ENCODE measurements at regions not wholly inside any gene's neighbourhood (a gene's known extent, or its start where the extent isn't known, plus 50 kb on each side); places are given as distances from the start of the nearest gene placed in this dataset.

DNA sequence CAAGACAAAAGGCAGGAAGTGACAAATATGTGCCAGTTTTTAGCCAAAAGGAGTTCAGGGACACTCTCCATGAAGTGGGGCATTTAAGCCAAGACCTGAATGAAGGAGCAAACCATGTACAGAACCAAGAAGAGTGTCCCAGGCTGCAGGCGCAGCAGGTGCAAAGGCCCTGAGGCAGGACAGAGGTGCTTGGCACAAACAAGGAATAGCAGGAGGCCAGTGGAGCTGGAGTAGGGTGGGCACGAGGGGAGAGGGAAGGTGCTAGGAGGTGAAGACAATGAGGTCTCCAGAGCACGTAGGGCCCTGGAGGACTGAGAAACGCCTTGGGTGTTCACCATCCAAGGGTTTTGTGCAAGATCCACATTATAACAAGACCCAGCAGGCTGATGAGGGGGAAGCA is 474.1 kb downstream of the MN1 start:
- Histone ChIP-seq H3K27ac (ENCODE audit: low read depth, low read length) (no peak overlapping the region), H3K4me2 (ENCODE audit: low read length) (no peak overlapping the region), H3K9ac (ENCODE audit: low read length) (no peak overlapping the region), H2AFZ (ENCODE audit: low read depth, low read length) (no peak overlapping the region), H3K27me3 (ENCODE audit: insufficient read depth, low read length) (peaks cover 5% of the 10 kb centered on the region), H3K4me1 (ENCODE audit: insufficient read depth, low read length) (no peaks in the 10 kb centered on the region), H4K20me1 (ENCODE audit: insufficient read depth, low read length) (no peaks in the 10 kb centered on the region), H3K9me3 (ENCODE audit: insufficient read depth, low read depth, low read length) (no peaks in the 10 kb centered on the region), H3K36me3 (ENCODE audit: insufficient read depth, low read length) (no peaks in the 10 kb centered on the region), H3K79me2 (ENCODE audit: insufficient read depth, low read length) (no peaks in the 10 kb centered on the region), H3K4me3 (ENCODE audit: insufficient read depth, low read depth, low read length) (no peak overlapping the region)
- DNase-seq (ENCODE audit: low read depth) (no peak), FAIRE-seq (no peak)
- H3K4me1 Mint-ChIP-seq (ENCODE audit: low read depth, unreplicated experiment): peaks cover 2% of the 10 kb centered on the region
- TF ChIP-seq CTCF (IDR thresholded peaks at IDR 0.05; ENCODE audit: insufficient read depth, low read depth, low read length): no peak
- TF ChIP-seq EZH2 (IDR thresholded peaks at IDR 0.05; ENCODE audit: insufficient read depth, low read length): no peak
- H3K27ac Mint-ChIP-seq (ENCODE audit: unreplicated experiment): no peak overlapping the region
- peaks cover 8% of the 10 kb centered on the region for H3K9me3 Mint-ChIP-seq (ENCODE audit: unreplicated experiment)
- peaks cover 8% of the 10 kb centered on the region for H3K27me3 Mint-ChIP-seq (ENCODE audit: low read depth, unreplicated experiment)
- peaks cover 4% of the 10 kb centered on the region for H3K36me3 Mint-ChIP-seq (ENCODE audit: low read depth, unreplicated experiment)
- H3K4me3 Mint-ChIP-seq (ENCODE audit: unreplicated experiment): no peak overlapping the region

GRCh38 chr22:27327981-27328721 is 473.4 kb downstream of the MN1 start:
- no peak overlapping the region for H3K27ac Mint-ChIP-seq (ENCODE audit: unreplicated experiment)
- Histone ChIP-seq H3K9ac (ENCODE audit: low read length) (no peak overlapping the region), H3K27me3 (ENCODE audit: insufficient read depth, low read length) (peaks cover 3% of the 10 kb centered on the region), H3K4me1 (ENCODE audit: insufficient read depth, low read length) (no peaks in the 10 kb centered on the region), H3K4me3 (ENCODE audit: insufficient read depth, low read depth, low read length) (no peak overlapping the region), H3K4me2 (ENCODE audit: low read length) (no peak overlapping the region), H2AFZ (ENCODE audit: low read depth, low read length) (no peak overlapping the region), H3K9me3 (ENCODE audit: insufficient read depth, low read depth, low read length) (no peaks in the 10 kb centered on the region), H3K36me3 (ENCODE audit: insufficient read depth, low read length) (no peaks in the 10 kb centered on the region), H3K79me2 (ENCODE audit: insufficient read depth, low read length) (no peaks in the 10 kb centered on the region), H4K20me1 (ENCODE audit: insufficient read depth, low read length) (no peaks in the 10 kb centered on the region), H3K27ac (ENCODE audit: low read depth, low read length) (no peak overlapping the region)
- H3K4me3 Mint-ChIP-seq (ENCODE audit: unreplicated experiment): no peak overlapping the region
- H3K9me3 Mint-ChIP-seq (ENCODE audit: unreplicated experiment): peaks cover 8% of the 10 kb centered on the region
- H3K4me1 Mint-ChIP-seq (ENCODE audit: low read depth, unreplicated experiment): peaks cover 2% of the 10 kb centered on the region
- peaks cover 4% of the 10 kb centered on the region for H3K36me3 Mint-ChIP-seq (ENCODE audit: low read depth, unreplicated experiment)
- TF ChIP-seq EZH2 (IDR thresholded peaks at IDR 0.05; ENCODE audit: insufficient read depth, low read length) (no peak), CTCF (IDR thresholded peaks at IDR 0.05; ENCODE audit: insufficient read depth, low read depth, low read length) (no peak)
- DNase-seq (ENCODE audit: low read depth): no peak
- H3K27me3 Mint-ChIP-seq (ENCODE audit: low read depth, unreplicated experiment): peaks cover 8% of the 10 kb centered on the region
- FAIRE-seq: no peak

DNA sequence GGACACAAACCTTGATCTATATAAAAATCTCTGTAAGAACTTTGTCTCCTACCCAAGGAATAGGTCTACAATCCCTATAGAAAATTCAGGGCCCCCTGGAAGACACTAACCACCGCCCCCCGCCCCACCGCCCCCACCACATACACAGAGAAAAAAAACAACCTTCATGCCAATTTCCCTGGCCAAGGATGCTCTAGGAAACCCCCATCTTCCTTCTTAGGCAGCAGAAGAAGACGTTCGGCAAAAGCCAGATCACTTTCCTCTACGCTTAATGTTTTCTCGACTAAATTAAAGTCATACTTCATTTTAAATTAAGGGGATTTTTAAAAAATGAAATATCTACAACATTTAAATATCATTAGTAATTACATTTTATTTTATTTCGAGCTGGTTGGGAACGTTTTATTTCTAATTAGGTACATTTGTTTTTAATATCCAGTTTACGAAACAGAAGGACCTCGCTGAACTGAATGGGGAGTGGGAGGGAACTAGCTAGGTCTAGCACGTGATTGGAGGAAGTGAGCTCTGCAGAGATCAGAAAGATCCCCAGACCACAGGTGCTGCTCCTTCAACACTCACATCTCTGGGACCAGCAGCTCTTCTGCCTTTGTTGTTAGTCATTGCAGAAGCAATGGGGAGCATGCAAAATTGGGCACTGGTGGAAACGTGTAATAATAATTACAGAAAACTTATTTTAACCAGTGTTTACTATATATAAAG is 472.3 kb downstream of the MN1 start:
- DNase-seq (ENCODE audit: low read depth): no peak
- H3K4me2 ChIP-seq (ENCODE audit: low read length): no peak overlapping the region

More for the DNA sequence above, 472.3 kb downstream of the MN1 start:
- Histone ChIP-seq H3K36me3 (ENCODE audit: insufficient read depth, low read length) (no peaks in the 10 kb centered on the region), H3K4me1 (ENCODE audit: insufficient read depth, low read length) (no peaks in the 10 kb centered on the region), H3K27ac (ENCODE audit: low read depth, low read length) (no peak overlapping the region), H4K20me1 (ENCODE audit: insufficient read depth, low read length) (no peaks in the 10 kb centered on the region), H3K27me3 (ENCODE audit: insufficient read depth, low read length) (no peaks in the 10 kb centered on the region), H3K9me3 (ENCODE audit: insufficient read depth, low read depth, low read length) (no peaks in the 10 kb centered on the region), H3K4me3 (ENCODE audit: insufficient read depth, low read depth, low read length) (no peak overlapping the region), H2AFZ (ENCODE audit: low read depth, low read length) (no peak overlapping the region), H3K9ac (ENCODE audit: low read length) (no peak overlapping the region), H3K79me2 (ENCODE audit: insufficient read depth, low read length) (no peaks in the 10 kb centered on the region)
- peaks cover 4% of the 10 kb centered on the region for H3K36me3 Mint-ChIP-seq (ENCODE audit: low read depth, unreplicated experiment)
- H3K4me3 Mint-ChIP-seq (ENCODE audit: unreplicated experiment): no peak overlapping the region
- TF ChIP-seq EZH2 (IDR thresholded peaks at IDR 0.05; ENCODE audit: insufficient read depth, low read length) (no peak), CTCF (IDR thresholded peaks at IDR 0.05; ENCODE audit: insufficient read depth, low read depth, low read length) (no peak)
- no peak overlapping the region for H3K27ac Mint-ChIP-seq (ENCODE audit: unreplicated experiment)
- H3K9me3 Mint-ChIP-seq (ENCODE audit: unreplicated experiment): peaks cover 9% of the 10 kb centered on the region
- H3K4me1 Mint-ChIP-seq (ENCODE audit: low read depth, unreplicated experiment): peaks cover 2% of the 10 kb centered on the region
- peaks cover 8% of the 10 kb centered on the region for H3K27me3 Mint-ChIP-seq (ENCODE audit: low read depth, unreplicated experiment)
- FAIRE-seq: no peak

Measured in astrocyte (in vitro differentiated cells and primary cell).